IMR-90 (cell line): ENCODE measurements at regions not wholly inside any gene's neighbourhood (a gene's known extent, or its start where the extent isn't known, plus 50 kb on each side); places are given as distances from the start of the nearest gene placed in this dataset.

Source experiments
- BHLHE40 ChIP-seq: fragments of 150-350 bp; IDR thresholded peaks from 2 replicates; pipeline ENCODE4 v1.6.1; 2016; ENCODE audit warnings: mild to moderate bottlenecking, low read depth, low read length
- CEBPB ChIP-seq: IDR thresholded peaks from 2 replicates; pipeline ENCODE4 v1.6.1; 2012; ENCODE audit warnings: low read depth, low read length, improper control_type of control experiment
- CHD1 ChIP-seq: IDR thresholded peaks from 2 replicates; pipeline ENCODE4 v1.6.1; 2012; ENCODE audit warnings: low read depth, low read length, improper control_type of control experiment
- CTCF ChIP-seq: conservative IDR thresholded peaks from 2 replicates; pipeline ENCODE4 v1.5.1; 2012; ENCODE audit warnings: mild to moderate bottlenecking, low read depth, low read length, improper control_type of control experiment
- ELK1 ChIP-seq: fragments of 150-350 bp; IDR thresholded peaks from 2 replicates; pipeline ENCODE4 v1.6.1; 2016; ENCODE audit warnings: low read depth, mild to moderate bottlenecking, low read length, moderate library complexity, borderline replicate concordance
- MAFK ChIP-seq: IDR thresholded peaks from 2 replicates; pipeline ENCODE4 v1.6.1; 2012; ENCODE audit warnings: low read depth, low read length, improper control_type of control experiment
- MAZ ChIP-seq: IDR thresholded peaks from 2 replicates; pipeline ENCODE4 v1.6.1; 2012; ENCODE audit warnings: low read depth, mild to moderate bottlenecking, low read length, improper control_type of control experiment, moderate library complexity, borderline replicate concordance
- MXI1 ChIP-seq: IDR thresholded peaks from 2 replicates; pipeline ENCODE4 v1.6.1; 2012; ENCODE audit warnings: low read depth, mild to moderate bottlenecking, low read length, moderate library complexity, borderline replicate concordance
- POLR2A ChIP-seq: IDR thresholded peaks from 2 replicates; pipeline ENCODE4 v1.6.1; 2012; ENCODE audit warnings: mild to moderate bottlenecking, low read depth, low read length
- RAD21 ChIP-seq: IDR thresholded peaks from 2 replicates; pipeline ENCODE4 v1.6.1; 2012; ENCODE audit warnings: low read length, improper control_type of control experiment
- RCOR1 ChIP-seq: IDR thresholded peaks from 2 replicates; pipeline ENCODE4 v1.6.1; 2012; ENCODE audit warnings: mild to moderate bottlenecking, low read length, improper control_type of control experiment; ENCODE audit not compliant: insufficient replicate concordance
- RFX5 ChIP-seq: IDR thresholded peaks from 2 replicates; pipeline ENCODE4 v1.8.0; 2012; ENCODE audit warnings: low read depth, mild to moderate bottlenecking, low read length, moderate library complexity
- SMC3 ChIP-seq: fragments of 150-350 bp; IDR thresholded peaks from 2 replicates; pipeline ENCODE4 v1.6.1; 2016; ENCODE audit warnings: low read depth, mild to moderate bottlenecking, antibody characterized with exemption, low read length, moderate library complexity
- USF2 ChIP-seq: fragments of 150-350 bp; IDR thresholded peaks from 2 replicates; pipeline ENCODE4 v1.6.1; 2017; ENCODE audit warnings: mild to moderate bottlenecking, antibody characterized with exemption, low read length, low read depth

GRCh38 chr10:131806646-131807317 is 94.0 kb upstream of the PPP2R2D start:
- TF ChIP-seq CTCF (no peak), POLR2A (no peak), USF2 (no peak), MAZ (no peak), SMC3 (no peak), ELK1 (no peak), RAD21 (no peak), BHLHE40 (no peak), MAFK (no peak), MXI1 (no peak), RCOR1 (no peak), CHD1 (no peak), CEBPB (no peak), RFX5 (no peak)
